PC-9 (cell line): ENCODE measurements at regions not wholly inside any gene's neighbourhood (a gene's known extent, or its start where the extent isn't known, plus 50 kb on each side); places are given as distances from the start of the nearest gene placed in this dataset.

Source experiments
- CTCF ChIP-seq: fragments of 200-600 bp; sonication (generic); conservative IDR thresholded peaks from 2 replicates; pipeline ENCODE4 v1.6.1; 2017; ENCODE audit warnings: mixed run types, antibody characterized with exemption, mild to moderate bottlenecking, moderate library complexity
- EZH2 ChIP-seq: fragments of 200-600 bp; sonication (generic); IDR thresholded peaks from 2 replicates; pipeline ENCODE4 v1.8.0; 2017; ENCODE audit warnings: antibody characterized with exemption, low read depth

- TF ChIP-seq CTCF = no peak
- no peak for TF ChIP-seq EZH2
Measured at GRCh38 chr12:25868193-25868592, 90.3 kb upstream of the RASSF8 start.
